ENCODE measurements at regions not wholly inside any gene's neighbourhood (a gene's known extent, or its start where the extent isn't known, plus 50 kb on each side); places are given as distances from the start of the nearest gene placed in this dataset.
"Not testable (repeated sequence)": the region's sequence is repeated elsewhere in the genome, so short reads cannot be mapped to it uniquely, and the experiment has no call there.

GRCh38 chr2:58749041-58749440 lies 507.9 kb upstream of the FANCL start:
- Histone ChIP-seq H3K9me3 (0 out of 3 replicates have a peak, but pooled peaks cover 11% of the 10 kb centered on the region), H3K4me2 (no peak overlapping the region), H3K4me3 (no peak overlapping the region), H3K27ac (no peak overlapping the region), H3K4me1 (no peaks in the 10 kb centered on the region)
- no peak for TF ChIP-seq CBX2 (IDR thresholded peaks at IDR 0.05; ENCODE audit: borderline replicate concordance, low read depth)
- TF ChIP-seq CHD4 (IDR thresholded peaks at IDR 0.05; ENCODE audit: borderline replicate concordance) = no peak
- no peak for TF ChIP-seq HOXA7 (CRISPR knock-in tag; IDR thresholded peaks at IDR 0.05)
- TF ChIP-seq CEBPB (IDR thresholded peaks at IDR 0.05) = no peak
- no peak for TF ChIP-seq EHF (CRISPR knock-in tag; IDR thresholded peaks at IDR 0.05)
- TF ChIP-seq RARB (CRISPR knock-in tag; IDR thresholded peaks at IDR 0.05) = no peak
- TF ChIP-seq ESRRA (IDR thresholded peaks at IDR 0.05; ENCODE audit: borderline replicate concordance, low read length) = no peak
- no peak for TF ChIP-seq RAD21 (conservative IDR thresholded peaks at IDR 0.05 in 1 of 2, IDR thresholded peaks at IDR 0.05 in 1 of 2)
- TF ChIP-seq HEYL (CRISPR knock-in tag; IDR thresholded peaks at IDR 0.05) = no peak
- no peak for TF ChIP-seq HOXB13 (CRISPR knock-in tag; IDR thresholded peaks at IDR 0.05; ENCODE audit: low read depth)
- TF ChIP-seq ZFP36 (IDR thresholded peaks at IDR 0.05; ENCODE audit: borderline replicate concordance, partially characterized antibody) = no peak
- TF ChIP-seq HDAC2 (IDR thresholded peaks at IDR 0.05) = no peak
- POLR2A ChIA-PET = no interaction called here
- DNase-seq (ENCODE audit: low read depth in 1 of 2, low spot score in 1 of 2) = no peak
- no peak for ATAC-seq
- CTCF ChIA-PET = no interaction called here
- FAIRE-seq = no peak

- WGBS (ENCODE audit: missing lambda C conversion rate) = 5% methylated on average over 2 of the region's 2 CpGs
Measured at GRCh38 chr2:58745334-58745733, 504.2 kb upstream of the FANCL start.

GRCh38 chr2:58740426-58740825 lies 499.3 kb upstream of the FANCL start:
- no peak for ATAC-seq
- WGBS (ENCODE audit: missing lambda C conversion rate) = 4% methylated on average over 1 of the region's 1 CpG
- no peak for FAIRE-seq

More at GRCh38 chr2:58745334-58745733, 504.2 kb upstream of the FANCL start:
- H3K4me2 ChIP-seq; FAIRE-seq; POLR2A ChIA-PET; H3K4me1 ChIP-seq; H3K27ac ChIP-seq; ATAC-seq; H3K4me3 ChIP-seq; DNase-seq (ENCODE audit: low read depth in 1 of 2, low spot score in 1 of 2): not testable (repeated sequence)
- H3K9me3 ChIP-seq = peaks cover 11% of the 10 kb centered on the region; the same call in 1 of the 3 replicates
- CTCF ChIA-PET = interaction anchor here (1.2 to 1.5 kb wide), 2 partner anchors 9 to 21 kb away, joined by 3 read pairs; no protein-coding TSS in a partner anchor

More at GRCh38 chr2:58740426-58740825, 499.3 kb upstream of the FANCL start:
- peaks cover 8% of the 10 kb centered on the region; the same call in 1 of the 3 replicates for H3K9me3 ChIP-seq
- CTCF ChIA-PET = no interaction called here
- DNase-seq (ENCODE audit: low read depth in 1 of 2, low spot score in 1 of 2) = no peak
- H3K4me3 ChIP-seq = no peak overlapping the region
- H3K27ac ChIP-seq = no peak overlapping the region
- TF ChIP-seq BCL3 (IDR thresholded peaks at IDR 0.05) (no peak), RCOR1 (IDR thresholded peaks at IDR 0.05; ENCODE audit: low read depth, low read length) (no peak), ZNF302 (CRISPR knock-in tag; IDR thresholded peaks at IDR 0.05) (no peak), POLR2AphosphoS2 (conservative IDR thresholded peaks at IDR 0.05; ENCODE audit: low read length) (no peak), FOSB (CRISPR knock-in tag; IDR thresholded peaks at IDR 0.05) (no peak), HOXB5 (CRISPR knock-in tag; IDR thresholded peaks at IDR 0.05) (no peak), CEBPB (IDR thresholded peaks at IDR 0.05) (no peak), MAFK (IDR thresholded peaks at IDR 0.05; ENCODE audit: partially characterized antibody) (no peak), ZSCAN20 (CRISPR knock-in tag; IDR thresholded peaks at IDR 0.05) (no peak), KDM5A (IDR thresholded peaks at IDR 0.05) (no peak), JUN (IDR thresholded peaks at IDR 0.05) (no peak), PHF8 (IDR thresholded peaks at IDR 0.05; ENCODE audit: borderline replicate concordance, low read depth) (no peak), FOSL2 (IDR thresholded peaks at IDR 0.05) (no peak), FOSL2 (CRISPR knock-in tag; IDR thresholded peaks at IDR 0.05) (no peak), EP300 (IDR thresholded peaks at IDR 0.05) (no peak), HMGXB4 (CRISPR knock-in tag; IDR thresholded peaks at IDR 0.05; ENCODE audit: borderline replicate concordance) (no peak), MYC (IDR thresholded peaks at IDR 0.05; ENCODE audit: borderline replicate concordance, low read length) (no peak), ATOH8 (CRISPR knock-in tag; IDR thresholded peaks at IDR 0.05; ENCODE audit: low read depth) (no peak), E2F6 (IDR thresholded peaks at IDR 0.05; ENCODE audit: borderline replicate concordance, low read depth) (no peak), CHD4 (IDR thresholded peaks at IDR 0.05; ENCODE audit: borderline replicate concordance) (no peak), JUNB (IDR thresholded peaks at IDR 0.05) (no peak)
- H3K4me1 ChIP-seq = no peaks in the 10 kb centered on the region
- POLR2A ChIA-PET = no interaction called here
- no peak overlapping the region for H3K4me2 ChIP-seq

Measured in A549 (cell line).